GM12878 (cell line): ENCODE measurements at regions not wholly inside any gene's neighbourhood (a gene's known extent, or its start where the extent isn't known, plus 50 kb on each side); places are given as distances from the start of the nearest gene placed in this dataset.

ENCODE experiments used
- ATAC-seq: fragments of 200-7000 bp; cut with Tn5 transposase; 3 replicates; pipeline ENCODE4 v1.9.1; 2020; ENCODE audit warnings: mild to moderate bottlenecking, moderate library complexity
- BruUV-seq: library from RNA; stranded (reverse); fragments of 400-500 nt; replicated peaks from 2 replicates; lab custom pipeline; 2021; lab: Mats Ljungman, UMichigan
- CTCF ChIA-PET: fragments of 300-600 bp; sonication (Branson Sonifier 250); formaldehyde crosslinking; extraction: SDS; loops from one replicate; lab custom pipeline; 2021; ENCODE audit warnings: inconsistent platforms; lab: Yijun Ruan, JAX
- POLR2A ChIA-PET: fragments of 350-600 bp; formaldehyde crosslinking; extraction: SDS; loops from one replicate; lab custom pipeline; 2021; ENCODE audit warnings: inconsistent platforms; lab: Charles Lee
- RAD21 ChIA-PET: fragments of 300-600 bp; sonication (Branson Sonifier 250); formaldehyde crosslinking; loops from one replicate; lab custom pipeline; 2023; ENCODE audit warnings: antibody characterized with exemption; ENCODE audit not compliant: unreplicated experiment; lab: Charles Lee
- SMC1A ChIA-PET: fragments of 300-600 bp; sonication (Branson Sonifier 250); formaldehyde crosslinking; loops from one replicate; lab custom pipeline; 2023; ENCODE audit not compliant: unreplicated experiment, uncharacterized antibody; lab: Charles Lee
- DNase-seq: peaks from one replicate; pipeline ENCODE4 v3.0.0-alpha.2; 2011; ENCODE audit warnings: low read depth, low spot score
- FAIRE-seq: peaks from 3 replicates; lab custom pipeline; 2011; peaks lifted over from hg19 to GRCh38; lab: Jason Lieb, UNC
- H2AFZ ChIP-seq: 2 replicates; pipeline ENCODE4 v1.6.0; 2011; ENCODE audit warnings: low read depth, low read length, control low read depth; ENCODE audit not compliant: control insufficient read depth
- H3K27ac ChIP-seq: 2 replicates; pipeline ENCODE4 v1.5.1; 2011; ENCODE audit warnings: control low read depth; ENCODE audit not compliant: control insufficient read depth, insufficient read depth
- H3K27me3 ChIP-seq, 2 experiments: replicated peaks in 1 of 2; 2 replicates each; pipeline versions ENCODE4 v1.6.0 to v1.6.1; 2011; ENCODE audit warnings: low read length in 1 of 2; ENCODE audit not compliant: control insufficient read depth in 2 of 2, insufficient read depth in 2 of 2
- H3K36me3 ChIP-seq, 2 experiments: 2 replicates each; pipeline ENCODE4 v1.5.1; 2011; ENCODE audit warnings: low read length in 1 of 2; ENCODE audit not compliant: control insufficient read depth in 2 of 2, insufficient read depth in 2 of 2
- H3K4me1 ChIP-seq: 2 replicates; pipeline ENCODE4 v1.6.1; 2011; ENCODE audit warnings: mild to moderate bottlenecking, low read length, moderate library complexity, mixed read lengths; ENCODE audit not compliant: control insufficient read depth, insufficient read depth
- H3K4me2 ChIP-seq: 2 replicates; pipeline ENCODE4 v1.6.0; 2011; ENCODE audit warnings: control low read depth; ENCODE audit not compliant: control insufficient read depth, insufficient read depth
- H3K4me3 ChIP-seq: fragments of 200-600 bp; sonication (generic); 2 replicates; pipeline ENCODE4 v1.5.1; 2016
- H3K79me2 ChIP-seq: 2 replicates; pipeline ENCODE4 v1.6.0; 2011; ENCODE audit warnings: low read length; ENCODE audit not compliant: control insufficient read depth, insufficient read depth
- H3K9ac ChIP-seq: 2 replicates; pipeline ENCODE4 v1.8.0; 2011; ENCODE audit warnings: low read length, control low read depth, mixed read lengths; ENCODE audit not compliant: control insufficient read depth, insufficient read depth
- H3K9me3 ChIP-seq: replicated peaks from 3 replicates; pipeline ENCODE4 v1.5.1; 2011; ENCODE audit warnings: mild to moderate bottlenecking, low read length; ENCODE audit not compliant: control insufficient read depth, insufficient read depth
- H4K20me1 ChIP-seq: 2 replicates; pipeline ENCODE4 v1.6.0; 2011; ENCODE audit not compliant: control insufficient read depth, insufficient read depth
- ATF2 ChIP-seq: IDR thresholded peaks from 2 replicates; pipeline ENCODE4 v1.6.1; 2012; ENCODE audit warnings: low read length, inconsistent platforms
- BHLHE40 ChIP-seq, 2 experiments: fragments of 450-650 bp in 1 of 2; IDR thresholded peaks; 2 replicates each; pipeline ENCODE4 v1.6.1; 2011 to 2017; ENCODE audit warnings: low read depth in 2 of 2, borderline replicate concordance in 1 of 2, improper control_type of control experiment in 1 of 2, low read length in 1 of 2, mild to moderate bottlenecking in 1 of 2
- MTA2 ChIP-seq: fragments of 450-650 bp; IDR thresholded peaks from 2 replicates; pipeline ENCODE4 v1.6.1; 2016; ENCODE audit warnings: low read depth, mild to moderate bottlenecking, moderate library complexity
- MTA3 ChIP-seq: IDR thresholded peaks from 2 replicates; pipeline ENCODE4 v1.6.1; 2012; ENCODE audit warnings: low read length, inconsistent platforms, borderline replicate concordance
- RB1 ChIP-seq: fragments of 450-650 bp; formaldehyde crosslinking; IDR thresholded peaks from 2 replicates; pipeline ENCODE4 v1.6.1; 2017; ENCODE audit warnings: mild to moderate bottlenecking, borderline replicate concordance
- TCF12 ChIP-seq: IDR thresholded peaks from 2 replicates; pipeline ENCODE4 v1.6.1; 2011; ENCODE audit warnings: low read depth, mild to moderate bottlenecking, low read length
- WGBS: methylation state at CpG from one replicate; pipeline ENCODE4 v1.1.6; 2016; ENCODE audit warnings: low lambda C conversion rate; ENCODE audit not compliant: insufficient replicate concordance, insufficient coverage; ENCODE audit errors: missing lambda C conversion rate; 5-methylcytosine and 5-hydroxymethylcytosine counted together
- in situ Hi-C: fragments of 300-500 bp; cut with MboI; formaldehyde crosslinking; loops from 9 replicates; pipeline ENCODE4 v1.14.3; 2018; ENCODE audit warnings: mixed read lengths
- intact Hi-C: fragments of 100-400 bp; cut with micrococcal nuclease; formaldehyde crosslinking; loops from one replicate; pipeline ENCODE4 v1.14.2; 2022; ENCODE audit not compliant: unreplicated experiment

- FAIRE-seq, result no peak
Measured at GRCh38 chr3:30457726-30458125, 148.7 kb upstream of the TGFBR2 start.

More at GRCh38 chr3:30457726-30458125, 148.7 kb upstream of the TGFBR2 start:
- CTCF ChIA-PET, result interaction anchor here (1.6 kb wide), 1 partner anchor 236 kb away, joined by 3 read pairs; no protein-coding TSS in a partner anchor
- no peak for ATAC-seq
- in situ Hi-C loops, result no loop called here
- H3K27me3 ChIP-seq, result peaks cover 0 to 3% of the 10 kb centered on the region in 2 experiments; a peak in 1 of 4 replicates
- no peaks in the 10 kb centered on the region for H3K4me1 ChIP-seq
- no peak overlapping the region for H3K4me3 ChIP-seq
- H3K9ac ChIP-seq, result no peak overlapping the region
- 0% methylated on average over 1 of the region's 1 CpG for WGBS
- no peaks in the 10 kb centered on the region for H3K36me3 ChIP-seq
- RAD21 ChIA-PET, result no interaction called here
- TF ChIP-seq MTA2 (no peak), TCF12 (no peak), ATF2 (no peak), RB1 (no peak), MTA3 (no peak), BHLHE40 (IDR thresholded peaks at IDR 0.05; ENCODE audit: borderline replicate concordance in 1 of 2, low read depth in 2 of 2, low read length in 1 of 2) (no peak)
- no peak overlapping the region for H2AFZ ChIP-seq
- no peaks in the 10 kb centered on the region for H4K20me1 ChIP-seq
- no peaks in the 10 kb centered on the region for H3K9me3 ChIP-seq
- intact Hi-C loops, result no loop called here
- no peak overlapping the region for H3K27ac ChIP-seq
- no peak for DNase-seq
- BruUV-seq, result no TSS peak
- H3K4me2 ChIP-seq, result no peak overlapping the region
- SMC1A ChIA-PET, result interaction anchor here (1.7 kb wide), 1 partner anchor 11 kb away, joined by 4 read pairs; no protein-coding TSS in a partner anchor
- POLR2A ChIA-PET, result interaction anchor here (1.2 kb wide), 1 partner anchor 8 kb away, joined by 3 read pairs; no protein-coding TSS in a partner anchor
- no peaks in the 10 kb centered on the region for H3K79me2 ChIP-seq
